Liver (tissue), 7 donors: ENCODE measurements at regions not wholly inside any gene's neighbourhood (a gene's known extent, or its start where the extent isn't known, plus 50 kb on each side); places are given as distances from the start of the nearest gene placed in this dataset.

ENCODE experiments used
- DNase-seq: peaks from one replicate; pipeline ENCODE4 v3.0.0-alpha.2; 2017; ENCODE audit warnings: low spot score
- H3K27ac ChIP-seq, 2 donors: one replicate each; pipeline ENCODE4 v1.7.0; 2013; ENCODE audit warnings: inconsistent platforms in 2 of 2, low read length in 2 of 2, control low read depth in 1 of 2, low read depth in 1 of 2, mild to moderate bottlenecking in 1 of 2
- H3K27me3 ChIP-seq, 4 donors: one replicate each; pipeline versions ENCODE4 v1.6.1 to v1.7.0; 2013; ENCODE audit warnings: low read length in 3 of 4, inconsistent platforms in 1 of 4, mild to moderate bottlenecking in 1 of 4, moderate library complexity in 1 of 4; ENCODE audit not compliant: control insufficient read depth in 4 of 4, insufficient read depth in 4 of 4
- H3K36me3 ChIP-seq, 4 donors: one replicate each; pipeline versions ENCODE4 v1.6.1 to v1.7.0; 2013; ENCODE audit warnings: low read length in 3 of 4, mild to moderate bottlenecking in 3 of 4, low read depth in 1 of 4, moderate library complexity in 1 of 4; ENCODE audit not compliant: control insufficient read depth in 4 of 4, insufficient read depth in 3 of 4
- H3K4me1 ChIP-seq, 4 donors: one replicate each; pipeline versions ENCODE4 v1.6.1 to v1.7.0; 2013; ENCODE audit warnings: low read length in 3 of 4, mild to moderate bottlenecking in 3 of 4, moderate library complexity in 1 of 4; ENCODE audit not compliant: control insufficient read depth in 4 of 4, insufficient read depth in 4 of 4
- H3K4me3 ChIP-seq, 3 donors: one replicate each; pipeline versions ENCODE4 v1.6.1 to v1.7.0; 2013; ENCODE audit warnings: low read length in 3 of 3, control low read depth in 1 of 3, low read depth in 1 of 3, mild to moderate bottlenecking in 1 of 3
- H3K9ac ChIP-seq, 2 donors: one replicate each; pipeline ENCODE4 v1.7.0; 2013; ENCODE audit warnings: low read length in 2 of 2, mild to moderate bottlenecking in 2 of 2, moderate library complexity in 2 of 2, control low read depth in 1 of 2, low read depth in 1 of 2
- H3K9me3 ChIP-seq, 4 donors: one replicate each; pipeline versions ENCODE4 v1.6.1 to v1.7.0; 2013; ENCODE audit warnings: low read length in 3 of 4; ENCODE audit not compliant: control insufficient read depth in 4 of 4
- ATF3 ChIP-seq: IDR thresholded peaks from 2 replicates; pipeline ENCODE4 v1.6.1; 2016; ENCODE audit warnings: antibody characterized with exemption
- EGR1 ChIP-seq, 2 donors: IDR thresholded peaks; 2 replicates each; pipeline ENCODE4 v1.6.1; 2016 to 2018; ENCODE audit warnings: antibody characterized with exemption in 2 of 2, low read depth in 2 of 2
- FOXA1 ChIP-seq: IDR thresholded peaks from 2 replicates; pipeline ENCODE4 v1.6.1; 2016; ENCODE audit warnings: antibody characterized with exemption
- FOXA2 ChIP-seq: IDR thresholded peaks from 2 replicates; pipeline ENCODE4 v1.6.1; 2016; ENCODE audit warnings: antibody characterized with exemption
- GABPA ChIP-seq, 2 donors: IDR thresholded peaks in 1 of 2; conservative IDR thresholded peaks in 1 of 2; 2 replicates each; pipeline ENCODE4 v1.6.1; 2016; ENCODE audit warnings: antibody characterized with exemption in 2 of 2, mild to moderate bottlenecking in 1 of 2, moderate library complexity in 1 of 2
- HNF4A ChIP-seq, 2 donors: conservative IDR thresholded peaks; 2 replicates each; pipeline ENCODE4 v1.6.1; 2016; ENCODE audit warnings: antibody characterized with exemption in 2 of 2, mild to moderate bottlenecking in 2 of 2
- HNF4G ChIP-seq: IDR thresholded peaks from 2 replicates; pipeline ENCODE4 v1.6.1; 2016; ENCODE audit warnings: antibody characterized with exemption
- JUND ChIP-seq, 2 donors: IDR thresholded peaks; 2 replicates each; pipeline ENCODE4 v1.6.1; 2016; ENCODE audit warnings: antibody characterized with exemption in 2 of 2
- MAX ChIP-seq: IDR thresholded peaks from 2 replicates; pipeline ENCODE4 v1.6.1; 2016; ENCODE audit warnings: antibody characterized with exemption
- NR2F2 ChIP-seq: IDR thresholded peaks from 2 replicates; pipeline ENCODE4 v1.6.1; 2016; ENCODE audit warnings: antibody characterized with exemption
- RAD21 ChIP-seq, 2 donors: IDR thresholded peaks; 2 replicates each; pipeline ENCODE4 v1.6.1; 2016; ENCODE audit warnings: antibody characterized with exemption in 2 of 2, mild to moderate bottlenecking in 2 of 2
- REST ChIP-seq: IDR thresholded peaks from 2 replicates; pipeline ENCODE4 v1.6.1; 2016; ENCODE audit warnings: antibody characterized with exemption, mild to moderate bottlenecking
- RXRA ChIP-seq, 2 donors: IDR thresholded peaks; 2 replicates each; pipeline ENCODE4 v1.6.1; 2017 to 2018; ENCODE audit warnings: antibody characterized with exemption in 2 of 2, mild to moderate bottlenecking in 1 of 2
- SP1 ChIP-seq: IDR thresholded peaks from 2 replicates; pipeline ENCODE4 v1.6.1; 2018; ENCODE audit warnings: antibody characterized with exemption, mild to moderate bottlenecking
- TAF1 ChIP-seq: conservative IDR thresholded peaks from 2 replicates; pipeline ENCODE4 v1.6.1; 2016; ENCODE audit warnings: antibody characterized with exemption, mild to moderate bottlenecking
- YY1 ChIP-seq: IDR thresholded peaks from 2 replicates; pipeline ENCODE4 v1.6.1; 2016; ENCODE audit warnings: antibody characterized with exemption, mild to moderate bottlenecking
- ZBTB33 ChIP-seq: IDR thresholded peaks from 2 replicates; pipeline ENCODE4 v1.6.1; 2016; ENCODE audit warnings: antibody characterized with exemption
- WGBS: extraction: QIAGEN DNeasy Blood & Tissue Kit; methylation state at CpG from one replicate; pipeline ENCODE4 v1.1.7; 2013; 5-methylcytosine and 5-hydroxymethylcytosine counted together
- donor health status: healthy.
- donor health status: healthy.
- donor health status: healthy.
- donor health status: healthy.

- H3K27me3 ChIP-seq: no peaks in the 10 kb centered on the region
- no peak overlapping the region for H3K9ac ChIP-seq
- no peak overlapping the region for H3K4me3 ChIP-seq
- H3K36me3 ChIP-seq: no peaks in the 10 kb centered on the region
- 75% methylated on average over 3 of the region's 3 CpGs for WGBS
- no peak for TF ChIP-seq ZBTB33
- no peak for TF ChIP-seq TAF1
- no peak for TF ChIP-seq RXRA (IDR thresholded peaks at IDR 0.05)
- TF ChIP-seq FOXA1: no peak
- no peak for TF ChIP-seq EGR1 (IDR thresholded peaks at IDR 0.05; ENCODE audit: low read depth in 2 of 2)
- no peak for TF ChIP-seq FOXA2
- TF ChIP-seq HNF4G: no peak
- no peak for TF ChIP-seq NR2F2
- TF ChIP-seq SP1: no peak
- no peak for TF ChIP-seq REST
- TF ChIP-seq MAX: no peak
- no peak for TF ChIP-seq JUND (IDR thresholded peaks at IDR 0.05)
- no peak for TF ChIP-seq HNF4A (conservative IDR thresholded peaks at IDR 0.05)
- no peak for TF ChIP-seq GABPA (IDR thresholded peaks at IDR 0.05 in 1 of 2, conservative IDR thresholded peaks at IDR 0.05 in 1 of 2)
- TF ChIP-seq RAD21 (IDR thresholded peaks at IDR 0.05): no peak
- no peak for TF ChIP-seq ATF3
- no peak for TF ChIP-seq YY1
- DNase-seq: no peak
- H3K9me3 ChIP-seq: no peaks in the 10 kb centered on the region
- no peaks in the 10 kb centered on the region for H3K4me1 ChIP-seq
- H3K27ac ChIP-seq: no peak overlapping the region
These were observed 746.4 kb downstream of the CDH11 start for GRCh38 chr16:64375391-64375980.

GRCh38 chr16:64370112-64370511 is 751.8 kb downstream of the CDH11 start:
- no peak overlapping the region for H3K27ac ChIP-seq
- WGBS: 70% methylated on average over 1 of the region's 1 CpG
- TF ChIP-seq EGR1 (IDR thresholded peaks at IDR 0.05; ENCODE audit: low read depth in 2 of 2) (no peak), YY1 (no peak), RAD21 (IDR thresholded peaks at IDR 0.05) (no peak), REST (no peak), MAX (no peak), RXRA (IDR thresholded peaks at IDR 0.05) (no peak), HNF4A (conservative IDR thresholded peaks at IDR 0.05) (no peak), ZBTB33 (no peak), TAF1 (no peak), FOXA1 (no peak), FOXA2 (no peak), ATF3 (no peak), SP1 (no peak)

More at GRCh38 chr16:64370112-64370511, 751.8 kb downstream of the CDH11 start:
- Histone ChIP-seq H3K27me3 (no peaks in the 10 kb centered on the region), H3K36me3 (no peaks in the 10 kb centered on the region), H3K9ac (no peak overlapping the region), H3K4me3 (no peak overlapping the region), H3K4me1 (no peaks in the 10 kb centered on the region), H3K9me3 (no peaks in the 10 kb centered on the region)
- DNase-seq: no peak
